ENCODE measurements at regions not wholly inside any gene's neighbourhood (a gene's known extent, or its start where the extent isn't known, plus 50 kb on each side); places are given as distances from the start of the nearest gene placed in this dataset.

DNA sequence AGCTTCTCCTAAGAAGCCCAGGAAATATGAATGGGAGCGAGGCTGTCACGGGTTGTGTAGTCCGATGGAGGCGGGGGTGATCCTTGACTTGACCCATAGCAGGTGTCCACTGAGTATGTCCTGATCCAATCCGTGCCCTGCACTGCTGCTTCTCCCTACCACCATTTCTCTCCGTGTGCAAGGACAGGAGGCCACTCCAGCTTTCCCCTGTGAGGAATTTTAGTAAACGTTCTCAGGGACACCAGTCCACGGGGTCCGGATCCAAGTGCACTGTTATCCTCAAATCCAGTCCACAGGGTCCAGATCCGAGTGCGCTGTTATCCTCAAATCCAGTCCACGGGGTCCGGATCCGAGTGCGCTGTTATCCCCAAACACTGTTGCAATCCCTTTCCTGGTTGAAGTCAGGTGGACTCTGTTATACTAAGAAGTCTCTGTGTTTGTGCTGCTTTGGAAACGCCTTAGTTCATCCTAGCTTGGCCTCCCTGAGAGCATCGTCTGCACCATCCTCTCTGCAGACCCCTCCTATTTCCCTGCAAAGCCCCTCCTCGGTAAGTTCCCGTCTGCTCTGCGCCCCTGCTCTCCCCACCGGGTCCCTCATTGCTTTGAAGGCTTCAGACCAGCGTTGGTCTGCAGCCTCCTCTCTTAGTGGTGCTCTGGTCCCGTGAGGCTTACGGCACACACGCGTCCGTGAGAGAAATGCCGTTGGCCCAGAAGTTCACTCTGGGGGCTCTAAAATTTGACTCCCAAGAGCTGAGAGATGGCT is 303.5 kb downstream of the TEX29 start:
- Histone ChIP-seq H3K9me2 (ENCODE audit: insufficient read depth, low read length) (no peaks in the 10 kb centered on the region), H3K27ac (ENCODE audit: low read length) (no peak overlapping the region), H3K9me3 (ENCODE audit: low read length) (no peaks in the 10 kb centered on the region), H3K27me3 (ENCODE audit: insufficient read depth, low read depth, low read length) (no peaks in the 10 kb centered on the region), H2AFZ (ENCODE audit: low read depth, low read length) (no peak overlapping the region), H3K9ac (ENCODE audit: low read length) (no peak overlapping the region), H3K4me2 (ENCODE audit: low read length) (no peak overlapping the region), H3K79me2 (replicated peaks; ENCODE audit: insufficient read depth, low read length) (no peaks in the 10 kb centered on the region), H3K36me3 (ENCODE audit: insufficient read depth, low read length) (no peaks in the 10 kb centered on the region), H4K20me1 (ENCODE audit: insufficient read depth) (no peaks in the 10 kb centered on the region), H3F3A (ENCODE audit: insufficient read depth, low read length, poor library complexity, severe bottlenecking) (no peaks in the 10 kb centered on the region), H3K4me3 (ENCODE audit: low read length) (no peak overlapping the region)
- TF ChIP-seq EP300 (conservative IDR thresholded peaks at IDR 0.05; ENCODE audit: poor library complexity, severe bottlenecking) (no peak), RAD21 (conservative IDR thresholded peaks at IDR 0.05) (no peak), MXI1 (conservative IDR thresholded peaks at IDR 0.05; ENCODE audit: poor library complexity, severe bottlenecking) (no peak), POLR2AphosphoS5 (IDR thresholded peaks at IDR 0.05) (no peak), EZH2 (IDR thresholded peaks at IDR 0.05; ENCODE audit: borderline replicate concordance, insufficient read depth, low read length, poor library complexity, severe bottlenecking) (no peak), TAF1 (IDR thresholded peaks at IDR 0.05; ENCODE audit: low read depth) (no peak), SMC3 (conservative IDR thresholded peaks at IDR 0.05; ENCODE audit: poor library complexity) (no peak)
- TF ChIP-seq, protein P1, sequence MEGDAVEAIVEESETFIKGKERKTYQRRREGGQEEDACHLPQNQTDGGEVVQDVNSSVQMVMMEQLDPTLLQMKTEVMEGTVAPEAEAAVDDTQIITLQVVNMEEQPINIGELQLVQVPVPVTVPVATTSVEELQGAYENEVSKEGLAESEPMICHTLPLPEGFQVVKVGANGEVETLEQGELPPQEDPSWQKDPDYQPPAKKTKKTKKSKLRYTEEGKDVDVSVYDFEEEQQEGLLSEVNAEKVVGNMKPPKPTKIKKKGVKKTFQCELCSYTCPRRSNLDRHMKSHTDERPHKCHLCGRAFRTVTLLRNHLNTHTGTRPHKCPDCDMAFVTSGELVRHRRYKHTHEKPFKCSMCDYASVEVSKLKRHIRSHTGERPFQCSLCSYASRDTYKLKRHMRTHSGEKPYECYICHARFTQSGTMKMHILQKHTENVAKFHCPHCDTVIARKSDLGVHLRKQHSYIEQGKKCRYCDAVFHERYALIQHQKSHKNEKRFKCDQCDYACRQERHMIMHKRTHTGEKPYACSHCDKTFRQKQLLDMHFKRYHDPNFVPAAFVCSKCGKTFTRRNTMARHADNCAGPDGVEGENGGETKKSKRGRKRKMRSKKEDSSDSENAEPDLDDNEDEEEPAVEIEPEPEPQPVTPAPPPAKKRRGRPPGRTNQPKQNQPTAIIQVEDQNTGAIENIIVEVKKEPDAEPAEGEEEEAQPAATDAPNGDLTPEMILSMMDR (IDR thresholded peaks at IDR 0.05; ENCODE audit: poor library complexity, severe bottlenecking) = no peak
- TF ChIP-seq, protein P2, sequence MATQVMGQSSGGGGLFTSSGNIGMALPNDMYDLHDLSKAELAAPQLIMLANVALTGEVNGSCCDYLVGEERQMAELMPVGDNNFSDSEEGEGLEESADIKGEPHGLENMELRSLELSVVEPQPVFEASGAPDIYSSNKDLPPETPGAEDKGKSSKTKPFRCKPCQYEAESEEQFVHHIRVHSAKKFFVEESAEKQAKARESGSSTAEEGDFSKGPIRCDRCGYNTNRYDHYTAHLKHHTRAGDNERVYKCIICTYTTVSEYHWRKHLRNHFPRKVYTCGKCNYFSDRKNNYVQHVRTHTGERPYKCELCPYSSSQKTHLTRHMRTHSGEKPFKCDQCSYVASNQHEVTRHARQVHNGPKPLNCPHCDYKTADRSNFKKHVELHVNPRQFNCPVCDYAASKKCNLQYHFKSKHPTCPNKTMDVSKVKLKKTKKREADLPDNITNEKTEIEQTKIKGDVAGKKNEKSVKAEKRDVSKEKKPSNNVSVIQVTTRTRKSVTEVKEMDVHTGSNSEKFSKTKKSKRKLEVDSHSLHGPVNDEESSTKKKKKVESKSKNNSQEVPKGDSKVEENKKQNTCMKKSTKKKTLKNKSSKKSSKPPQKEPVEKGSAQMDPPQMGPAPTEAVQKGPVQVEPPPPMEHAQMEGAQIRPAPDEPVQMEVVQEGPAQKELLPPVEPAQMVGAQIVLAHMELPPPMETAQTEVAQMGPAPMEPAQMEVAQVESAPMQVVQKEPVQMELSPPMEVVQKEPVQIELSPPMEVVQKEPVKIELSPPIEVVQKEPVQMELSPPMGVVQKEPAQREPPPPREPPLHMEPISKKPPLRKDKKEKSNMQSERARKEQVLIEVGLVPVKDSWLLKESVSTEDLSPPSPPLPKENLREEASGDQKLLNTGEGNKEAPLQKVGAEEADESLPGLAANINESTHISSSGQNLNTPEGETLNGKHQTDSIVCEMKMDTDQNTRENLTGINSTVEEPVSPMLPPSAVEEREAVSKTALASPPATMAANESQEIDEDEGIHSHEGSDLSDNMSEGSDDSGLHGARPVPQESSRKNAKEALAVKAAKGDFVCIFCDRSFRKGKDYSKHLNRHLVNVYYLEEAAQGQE (IDR thresholded peaks at IDR 0.05; ENCODE audit: borderline replicate concordance) = no peak

DNA sequence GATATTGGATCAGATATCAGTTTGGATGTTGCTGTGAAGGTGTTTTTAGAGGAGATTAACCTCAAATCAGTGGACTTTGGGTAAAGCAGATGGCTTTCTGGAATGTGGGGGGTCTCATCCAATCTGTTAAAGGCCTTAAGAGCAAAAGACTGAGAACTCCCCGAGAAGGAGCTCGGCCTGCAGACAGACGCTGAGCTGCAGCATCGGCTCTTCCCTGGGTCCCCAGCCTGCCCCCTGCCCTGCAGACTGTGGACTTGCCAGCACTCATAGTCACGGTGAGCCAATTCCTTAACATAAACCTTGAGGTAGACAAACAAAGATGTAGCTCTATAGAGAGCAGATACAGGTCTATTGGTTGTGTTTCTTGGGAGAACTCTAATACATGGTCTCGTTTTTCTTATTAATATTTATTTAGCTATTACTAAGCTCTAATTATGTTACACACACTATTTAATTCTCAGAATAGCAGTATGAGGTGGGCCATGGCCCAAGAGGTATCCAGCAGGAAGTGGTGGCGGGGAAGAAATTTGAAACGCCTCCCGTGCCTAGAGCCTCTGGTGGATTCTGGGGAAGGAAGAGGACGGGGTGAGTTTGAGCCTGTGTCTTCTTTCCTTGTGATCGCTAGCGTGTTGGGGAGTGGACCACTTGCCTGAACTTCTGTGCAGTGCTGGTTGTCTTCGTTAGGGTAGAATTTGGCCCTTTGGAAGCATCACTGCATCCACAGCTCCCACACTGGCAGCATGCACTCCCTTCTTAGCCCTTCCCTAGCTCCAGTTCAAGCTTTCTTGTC is 305.3 kb downstream of the TEX29 start:
- Histone ChIP-seq H3K4me3 (ENCODE audit: low read length) (no peak overlapping the region), H2AFZ (ENCODE audit: low read depth, low read length) (no peak overlapping the region), H3K27me3 (ENCODE audit: insufficient read depth, low read depth, low read length) (no peaks in the 10 kb centered on the region), H3K4me2 (ENCODE audit: low read length) (no peak overlapping the region), H3K36me3 (ENCODE audit: insufficient read depth, low read length) (no peaks in the 10 kb centered on the region), H3K9me3 (ENCODE audit: low read length) (no peaks in the 10 kb centered on the region), H3K79me2 (replicated peaks; ENCODE audit: insufficient read depth, low read length) (no peaks in the 10 kb centered on the region), H3K9ac (ENCODE audit: low read length) (no peak overlapping the region), H4K20me1 (ENCODE audit: insufficient read depth) (no peaks in the 10 kb centered on the region), H3F3A (ENCODE audit: insufficient read depth, low read length, poor library complexity, severe bottlenecking) (peaks cover 3% of the 10 kb centered on the region), H3K27ac (ENCODE audit: low read length) (no peak overlapping the region), H3K9me2 (ENCODE audit: insufficient read depth, low read length) (no peaks in the 10 kb centered on the region)
- TF ChIP-seq TAF1 (IDR thresholded peaks at IDR 0.05; ENCODE audit: low read depth) (no peak), SMC3 (conservative IDR thresholded peaks at IDR 0.05; ENCODE audit: poor library complexity) (no peak), POLR2AphosphoS5 (IDR thresholded peaks at IDR 0.05) (no peak)
- TF ChIP-seq, protein P1 (IDR thresholded peaks at IDR 0.05; ENCODE audit: poor library complexity, severe bottlenecking) = no peak
- TF ChIP-seq, protein P2 (IDR thresholded peaks at IDR 0.05; ENCODE audit: borderline replicate concordance) = no peak
